ENCODE measurements at regions not wholly inside any gene's neighbourhood (a gene's known extent, or its start where the extent isn't known, plus 50 kb on each side); places are given as distances from the start of the nearest gene placed in this dataset.

GRCh38 chr7:136134503-136134902 is 157.3 kb upstream of the MTPN start:
- no peak for DNase-seq (ENCODE audit: low read depth)
- no peak for TF ChIP-seq CTCF (conservative IDR thresholded peaks at IDR 0.05; ENCODE audit: low read depth, low read length)
- no peak overlapping the region for H3K4me3 ChIP-seq (ENCODE audit: low read length)

GRCh38 chr7:136133551-136133950 is 156.4 kb upstream of the MTPN start:
- DNase-seq (ENCODE audit: low read depth) = peak; percentile 35
- TF ChIP-seq CTCF (conservative IDR thresholded peaks at IDR 0.05; ENCODE audit: low read depth, low read length) = no peak
- H3K4me3 ChIP-seq (ENCODE audit: low read length) = no peak overlapping the region

GRCh38 chr7:136131304-136131630 is 154.1 kb upstream of the MTPN start:
- TF ChIP-seq CTCF (conservative IDR thresholded peaks at IDR 0.05; ENCODE audit: low read depth, low read length) = no peak

GRCh38 chr7:136130511-136131303 is 153.5 kb upstream of the MTPN start:
- TF ChIP-seq CTCF (conservative IDR thresholded peaks at IDR 0.05; ENCODE audit: low read depth, low read length) = no peak
- no peak for DNase-seq (ENCODE audit: low read depth)
- H3K4me3 ChIP-seq (ENCODE audit: low read length) = no peak overlapping the region

More at GRCh38 chr7:136131304-136131630, 154.1 kb upstream of the MTPN start:
- DNase-seq (ENCODE audit: low read depth) = no peak
- no peak overlapping the region for H3K4me3 ChIP-seq (ENCODE audit: low read length)

GRCh38 chr7:136128050-136128449 is 150.9 kb upstream of the MTPN start:
- no peak overlapping the region for H3K4me3 ChIP-seq (ENCODE audit: low read length)
- no peak for DNase-seq (ENCODE audit: low read depth)
- TF ChIP-seq CTCF (conservative IDR thresholded peaks at IDR 0.05; ENCODE audit: low read depth, low read length) = no peak

GRCh38 chr7:136123352-136123751 is 146.2 kb upstream of the MTPN start:
- TF ChIP-seq CTCF (conservative IDR thresholded peaks at IDR 0.05; ENCODE audit: low read depth, low read length) = no peak
- H3K4me3 ChIP-seq (ENCODE audit: low read length) = no peak overlapping the region
- no peak for DNase-seq (ENCODE audit: low read depth)

GRCh38 chr7:136122026-136122425 is 144.9 kb upstream of the MTPN start:
- TF ChIP-seq CTCF (conservative IDR thresholded peaks at IDR 0.05; ENCODE audit: low read depth, low read length) = no peak
- DNase-seq (ENCODE audit: low read depth) = no peak
- H3K4me3 ChIP-seq (ENCODE audit: low read length) = no peak overlapping the region
